GM18526 (cell line): ENCODE measurements at regions not wholly inside any gene's neighbourhood (a gene's known extent, or its start where the extent isn't known, plus 50 kb on each side); places are given as distances from the start of the nearest gene placed in this dataset.

ENCODE experiments used
- POLR2A ChIP-seq: IDR thresholded peaks from 3 replicates; pipeline ENCODE4 v1.6.1; 2011; ENCODE audit not compliant: insufficient read length; ENCODE audit errors: extremely low read depth

- TF ChIP-seq POLR2A = no peak
These were observed 169.5 kb upstream of the C2CD4B start for GRCh38 chr15:62334536-62334935.

GRCh38 chr15:62337934-62338333 lies 172.8 kb upstream of the C2CD4B start:
- TF ChIP-seq POLR2A = no peak

- TF ChIP-seq POLR2A = no peak
These were observed 173.4 kb upstream of the C2CD4B start for GRCh38 chr15:62338497-62338896.

GRCh38 chr15:62342959-62343358 lies 177.9 kb upstream of the C2CD4B start:
- TF ChIP-seq POLR2A = no peak

- no peak for TF ChIP-seq POLR2A
These were observed 178.3 kb upstream of the C2CD4B start for GRCh38 chr15:62343397-62343796.

GRCh38 chr15:62344806-62345539 lies 179.9 kb upstream of the C2CD4B start:
- TF ChIP-seq POLR2A = no peak

GRCh38 chr15:62346168-62346567 lies 181.1 kb upstream of the C2CD4B start:
- no peak for TF ChIP-seq POLR2A

GRCh38 chr15:62348118-62348517 lies 183.0 kb upstream of the C2CD4B start:
- TF ChIP-seq POLR2A = no peak

- TF ChIP-seq POLR2A = no peak
These were observed 183.5 kb upstream of the C2CD4B start for GRCh38 chr15:62348623-62349022.

GRCh38 chr15:62352817-62353216 lies 187.7 kb upstream of the C2CD4B start:
- TF ChIP-seq POLR2A = no peak

GRCh38 chr15:62357431-62357830 lies 192.3 kb upstream of the C2CD4B start:
- TF ChIP-seq POLR2A = no peak

- TF ChIP-seq POLR2A = no peak
These were observed 194.3 kb upstream of the C2CD4B start for GRCh38 chr15:62359416-62359815.

- no peak for TF ChIP-seq POLR2A
These were observed 195.4 kb upstream of the C2CD4B start for GRCh38 chr15:62360332-62361097.

- TF ChIP-seq POLR2A = no peak
These were observed 197.1 kb upstream of the C2CD4B start for GRCh38 chr15:62362144-62362543.

- no peak for TF ChIP-seq POLR2A
These were observed 197.5 kb upstream of the C2CD4B start for GRCh38 chr15:62362608-62363007.

- no peak for TF ChIP-seq POLR2A
These were observed 198.8 kb upstream of the C2CD4B start for GRCh38 chr15:62363913-62364312.
